ENCODE measurements at regions not wholly inside any gene's neighbourhood (a gene's known extent, or its start where the extent isn't known, plus 50 kb on each side); places are given as distances from the start of the nearest gene placed in this dataset.

- no peak for TF ChIP-seq FOXM1 (IDR thresholded peaks at IDR 0.05; ENCODE audit: borderline replicate concordance, low read depth)
- TF ChIP-seq TAF1 (IDR thresholded peaks at IDR 0.05; ENCODE audit: low read depth), result no peak
- TF ChIP-seq USF1 (IDR thresholded peaks at IDR 0.05), result no peak
- TF ChIP-seq MAX (IDR thresholded peaks at IDR 0.05), result no peak
- TF ChIP-seq TEAD4 (IDR thresholded peaks at IDR 0.05), result no peak
- no peak for TF ChIP-seq RAD21 (IDR thresholded peaks at IDR 0.05; ENCODE audit: low read depth)
- TF ChIP-seq TCF12 (IDR thresholded peaks at IDR 0.05; ENCODE audit: low read depth), result no peak
- TF ChIP-seq REST (IDR thresholded peaks at IDR 0.05; ENCODE audit: low read depth), result no peak
- no peak for TF ChIP-seq EGR1 (IDR thresholded peaks at IDR 0.05)
- TF ChIP-seq ZBTB7A (IDR thresholded peaks at IDR 0.05; ENCODE audit: low read depth), result no peak
- no peak for TF ChIP-seq CREB1 (IDR thresholded peaks at IDR 0.05; ENCODE audit: low read depth)
- no peak for TF ChIP-seq YY1 (IDR thresholded peaks at IDR 0.05; ENCODE audit: low read depth)
Observed at GRCh38 chr2:161044095-161044865, 115.9 kb upstream of the TANK start.

- TF ChIP-seq CREB1 (IDR thresholded peaks at IDR 0.05; ENCODE audit: low read depth), result no peak
- no peak for TF ChIP-seq EGR1 (IDR thresholded peaks at IDR 0.05)
- no peak for TF ChIP-seq EP300 (IDR thresholded peaks at IDR 0.05; ENCODE audit: borderline replicate concordance)
- TF ChIP-seq FOXM1 (IDR thresholded peaks at IDR 0.05; ENCODE audit: borderline replicate concordance, low read depth), result no peak
- no peak for TF ChIP-seq USF1 (IDR thresholded peaks at IDR 0.05)
- TF ChIP-seq TAF1 (IDR thresholded peaks at IDR 0.05; ENCODE audit: low read depth), result no peak
- no peak for TF ChIP-seq CEBPB (IDR thresholded peaks at IDR 0.05)
- no peak for TF ChIP-seq TEAD4 (IDR thresholded peaks at IDR 0.05)
- no peak for TF ChIP-seq NFIC (IDR thresholded peaks at IDR 0.05)
- no peak for TF ChIP-seq REST (IDR thresholded peaks at IDR 0.05; ENCODE audit: low read depth)
- TF ChIP-seq YY1 (IDR thresholded peaks at IDR 0.05; ENCODE audit: low read depth), result no peak
Observed at GRCh38 chr2:161044921-161045320, 115.3 kb upstream of the TANK start.

GRCh38 chr2:161045726-161046125, 114.5 kb upstream of the TANK start:
- no peak for TF ChIP-seq FOXM1 (IDR thresholded peaks at IDR 0.05; ENCODE audit: borderline replicate concordance, low read depth)
- TF ChIP-seq RAD21 (IDR thresholded peaks at IDR 0.05; ENCODE audit: low read depth), result no peak
- TF ChIP-seq TEAD4 (IDR thresholded peaks at IDR 0.05), result no peak
- TF ChIP-seq USF1 (IDR thresholded peaks at IDR 0.05), result no peak
- TF ChIP-seq TAF1 (IDR thresholded peaks at IDR 0.05; ENCODE audit: low read depth), result no peak
- no peak for TF ChIP-seq TCF12 (IDR thresholded peaks at IDR 0.05; ENCODE audit: low read depth)
- TF ChIP-seq NFIC (IDR thresholded peaks at IDR 0.05), result no peak
- TF ChIP-seq EP300 (IDR thresholded peaks at IDR 0.05; ENCODE audit: borderline replicate concordance), result no peak

GRCh38 chr2:161046876-161047275, 113.4 kb upstream of the TANK start:
- TF ChIP-seq YY1 (IDR thresholded peaks at IDR 0.05; ENCODE audit: low read depth), result no peak
- TF ChIP-seq MAX (IDR thresholded peaks at IDR 0.05), result no peak
- no peak for TF ChIP-seq FOXM1 (IDR thresholded peaks at IDR 0.05; ENCODE audit: borderline replicate concordance, low read depth)
- no peak for TF ChIP-seq REST (IDR thresholded peaks at IDR 0.05; ENCODE audit: low read depth)
- TF ChIP-seq EP300 (IDR thresholded peaks at IDR 0.05; ENCODE audit: borderline replicate concordance), result no peak
- TF ChIP-seq RAD21 (IDR thresholded peaks at IDR 0.05; ENCODE audit: low read depth), result no peak
- no peak for TF ChIP-seq CREB1 (IDR thresholded peaks at IDR 0.05; ENCODE audit: low read depth)
- no peak for TF ChIP-seq EGR1 (IDR thresholded peaks at IDR 0.05)
- no peak for TF ChIP-seq NFIC (IDR thresholded peaks at IDR 0.05)
- TF ChIP-seq ZBTB7A (IDR thresholded peaks at IDR 0.05; ENCODE audit: low read depth), result no peak
- TF ChIP-seq USF1 (IDR thresholded peaks at IDR 0.05), result no peak
- no peak for TF ChIP-seq TEAD4 (IDR thresholded peaks at IDR 0.05)
- no peak for TF ChIP-seq TCF12 (IDR thresholded peaks at IDR 0.05; ENCODE audit: low read depth)
- no peak for TF ChIP-seq CEBPB (IDR thresholded peaks at IDR 0.05)
- TF ChIP-seq TAF1 (IDR thresholded peaks at IDR 0.05; ENCODE audit: low read depth), result no peak

Measured in Ishikawa (cell line).